ACHN (cell line): ENCODE measurements at regions not wholly inside any gene's neighbourhood (a gene's known extent, or its start where the extent isn't known, plus 50 kb on each side); places are given as distances from the start of the nearest gene placed in this dataset.
"Not testable (repeated sequence)": the region's sequence is repeated elsewhere in the genome, so short reads cannot be mapped to it uniquely, and the experiment has no call there.

Source experiments
- DNase-seq: peaks from one replicate; pipeline ENCODE4 v3.0.0-alpha.2; 2015
- in situ Hi-C: cut with HindIII; loops from 2 replicates; pipeline ENCODE4 v1.10.0; 2017; ENCODE audit warnings: low sequenced_read_pairs, low pct_ligation_motif_present, low pct_unique_long_range_greater_than_20kb

GRCh38 chr12:116441292-116441691 is 117.9 kb upstream of the MAP1LC3B2 start:
- DNase-seq: no peak

GRCh38 chr12:116442304-116442703 is 116.9 kb upstream of the MAP1LC3B2 start:
- in situ Hi-C loops: no loop called here
- DNase-seq: no peak

More at GRCh38 chr12:116441292-116441691, 117.9 kb upstream of the MAP1LC3B2 start:
- in situ Hi-C loops: no loop called here

GRCh38 chr12:116442946-116443345 is 116.2 kb upstream of the MAP1LC3B2 start:
- DNase-seq: no peak
- in situ Hi-C loops: no loop called here

GRCh38 chr12:116443821-116444589 is 115.2 kb upstream of the MAP1LC3B2 start:
- no peak for DNase-seq

GRCh38 chr12:116444590-116444943 is 114.6 kb upstream of the MAP1LC3B2 start:
- in situ Hi-C loops: no loop called here
- DNase-seq: no peak

More at GRCh38 chr12:116443821-116444589, 115.2 kb upstream of the MAP1LC3B2 start:
- in situ Hi-C loops: no loop called here

- DNase-seq: no peak
- in situ Hi-C loops: no loop called here
Measured at GRCh38 chr12:116448165-116448739, 110.9 kb upstream of the MAP1LC3B2 start.

- in situ Hi-C loops: no loop called here
- DNase-seq: no peak
Measured at GRCh38 chr12:116450406-116450910, 108.7 kb upstream of the MAP1LC3B2 start.

- in situ Hi-C loops: not testable (repeated sequence)
Measured at GRCh38 chr12:116452975-116453374, 106.2 kb upstream of the MAP1LC3B2 start.

GRCh38 chr12:116453631-116454030 is 105.5 kb upstream of the MAP1LC3B2 start:
- in situ Hi-C loops: no loop called here
- DNase-seq: no peak

More at GRCh38 chr12:116452975-116453374, 106.2 kb upstream of the MAP1LC3B2 start:
- DNase-seq: not testable (repeated sequence)

- no peak for DNase-seq
- in situ Hi-C loops: no loop called here
Measured at GRCh38 chr12:116454076-116454475, 105.1 kb upstream of the MAP1LC3B2 start.

- in situ Hi-C loops: no loop called here
Measured at GRCh38 chr12:116454950-116455447, 104.2 kb upstream of the MAP1LC3B2 start.

GRCh38 chr12:116455540-116456329 is 103.4 kb upstream of the MAP1LC3B2 start:
- DNase-seq: peak; percentile 90
- in situ Hi-C loops: no loop called here

More at GRCh38 chr12:116454950-116455447, 104.2 kb upstream of the MAP1LC3B2 start:
- DNase-seq: peak; percentile 91

- in situ Hi-C loops: no loop called here
- no peak for DNase-seq
Measured at GRCh38 chr12:116456330-116457082, 102.7 kb upstream of the MAP1LC3B2 start.

- in situ Hi-C loops: no loop called here
- no peak for DNase-seq
Measured at GRCh38 chr12:116458492-116458891, 100.7 kb upstream of the MAP1LC3B2 start.

GRCh38 chr12:116459011-116459875 is 99.9 kb upstream of the MAP1LC3B2 start:
- no peak for DNase-seq
- in situ Hi-C loops: no loop called here

- in situ Hi-C loops: no loop called here
- no peak for DNase-seq
Measured at GRCh38 chr12:116459916-116460663, 99.1 kb upstream of the MAP1LC3B2 start.

GRCh38 chr12:116461060-116461459 is 98.1 kb upstream of the MAP1LC3B2 start:
- in situ Hi-C loops: no loop called here
- no peak for DNase-seq
